ENCODE measurements at regions not wholly inside any gene's neighbourhood (a gene's known extent, or its start where the extent isn't known, plus 50 kb on each side); places are given as distances from the start of the nearest gene placed in this dataset.
A peak's percentile ranks its signal among the peaks of the same experiment; 100 is the strongest.

DNA sequence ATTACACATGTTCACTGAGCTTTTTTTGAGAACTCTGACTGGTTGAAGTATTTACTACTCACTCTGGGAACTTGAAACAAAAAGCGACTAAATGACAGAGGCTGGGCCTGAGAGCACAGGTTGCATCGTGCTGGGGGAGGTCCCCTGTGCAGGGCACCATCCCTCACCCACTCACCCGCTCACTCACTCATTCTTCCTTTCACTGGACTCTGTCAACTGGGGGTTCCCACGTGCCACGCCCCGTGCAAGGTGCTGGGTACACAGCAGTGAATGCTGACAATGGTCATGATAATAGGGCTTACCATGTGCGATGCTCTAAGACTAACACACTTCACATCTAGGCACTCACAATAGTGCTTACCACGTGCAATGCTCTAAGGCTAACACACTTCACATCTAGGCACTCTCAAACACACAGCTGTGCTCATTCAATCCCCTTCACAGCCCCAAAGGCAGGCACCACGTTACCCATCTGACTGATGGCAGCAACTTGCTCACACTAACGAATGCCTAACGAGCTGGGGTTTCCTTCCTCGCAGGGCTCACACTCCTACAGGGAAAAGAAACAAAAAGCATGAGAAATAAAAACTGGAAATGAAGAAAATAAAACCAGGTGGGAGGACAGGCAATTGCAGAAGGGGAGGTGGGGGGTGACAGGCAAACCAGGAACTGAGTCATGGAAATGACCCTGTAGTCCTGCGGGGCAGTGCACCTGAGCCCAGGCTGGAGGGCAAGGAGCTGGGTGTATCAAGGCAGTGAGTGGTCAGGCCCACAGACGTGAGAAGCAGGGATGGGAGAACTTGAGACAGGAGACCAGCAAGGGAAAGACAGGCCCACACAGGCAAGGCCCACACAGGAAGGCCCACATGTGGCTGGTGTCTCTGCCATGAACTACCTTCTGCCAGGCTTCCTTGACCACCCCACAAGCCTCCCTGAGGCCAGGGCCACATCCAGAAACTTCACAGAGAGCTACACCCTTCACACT, 147.0 kb upstream of the FAM20C start:
- Histone ChIP-seq H3K9me2 (no peaks in the 10 kb centered on the region), H3K27me3 (ENCODE audit: insufficient read depth) (peaks cover 43% of the 10 kb centered on the region), H2AFZ (ENCODE audit: low read depth) (no peak overlapping the region), H3K79me2 (ENCODE audit: insufficient read depth) (no peaks in the 10 kb centered on the region), H3K4me2 (no peak overlapping the region), H3K9me3 (no peaks in the 10 kb centered on the region), H3K27ac (ENCODE audit: low read depth in 2 of 2, low read length in 1 of 2) (peak overlapping the region in 1 of 2 experiments; percentile 16; a peak in 1 of 4 replicates), H4K20me1 (ENCODE audit: insufficient read depth) (no peaks in the 10 kb centered on the region), H3K9ac (no peak overlapping the region), H3K4me3 (ENCODE audit: low read depth in 2 of 2, low read length in 1 of 2) (no peak overlapping the region), H3K4me1 (ENCODE audit: control insufficient read depth in 1 of 2, insufficient read depth in 2 of 2, low read depth in 1 of 2, low read length in 1 of 2) (peaks cover 0 to 23% of the 10 kb centered on the region in 2 experiments; a peak in 1 of 4 replicates), H3F3A (replicated peaks; ENCODE audit: insufficient read depth) (no peaks in the 10 kb centered on the region), H3K36me3 (replicated peaks in 1 of 2; ENCODE audit: control insufficient read depth in 1 of 2, insufficient read depth in 2 of 2, low read length in 1 of 2) (no peaks in the 10 kb centered on the region)
- WGBS (ENCODE audit: low lambda C conversion rate), result 45% methylated on average over 14 of the region's 14 CpGs
- POLR2A ChIA-PET, result no interaction called here
- DNase-seq, result no peak
- CTCF ChIA-PET, result no interaction called here
- no peak for TF ChIP-seq GABPA (IDR thresholded peaks at IDR 0.05; ENCODE audit: low read depth)
- no peak for TF ChIP-seq MXI1 (IDR thresholded peaks at IDR 0.05; ENCODE audit: low read depth, low read length)
- no peak for TF ChIP-seq JUND (IDR thresholded peaks at IDR 0.05)
- no peak for TF ChIP-seq MEF2A (IDR thresholded peaks at IDR 0.05; ENCODE audit: borderline replicate concordance, low read depth)
- no peak for TF ChIP-seq USF2 (IDR thresholded peaks at IDR 0.05; ENCODE audit: borderline replicate concordance, low read depth, low read length)
- TF ChIP-seq RAD21 (IDR thresholded peaks at IDR 0.05; ENCODE audit: low read length), result no peak
- TF ChIP-seq RFX5 (IDR thresholded peaks at IDR 0.05; ENCODE audit: low read length), result no peak
- no peak for TF ChIP-seq TCF12 (IDR thresholded peaks at IDR 0.05)
- no peak for TF ChIP-seq ZBTB33 (IDR thresholded peaks at IDR 0.05; ENCODE audit: borderline replicate concordance, low read depth)
- no peak for TF ChIP-seq FOXJ3 (CRISPR knock-in tag; IDR thresholded peaks at IDR 0.05)
- no peak for TF ChIP-seq TEAD4 (IDR thresholded peaks at IDR 0.05; ENCODE audit: borderline replicate concordance, insufficient read depth)

- no peaks in the 10 kb centered on the region for H3K9me3 ChIP-seq
- no peak for DNase-seq
These were observed 146.1 kb upstream of the FAM20C start for GRCh38 chr7:46123-46829.

More at GRCh38 chr7:46123-46829, 146.1 kb upstream of the FAM20C start:
- no peak overlapping the region for H3K9ac ChIP-seq
- H3K27ac ChIP-seq (ENCODE audit: low read depth in 2 of 2, low read length in 1 of 2), result no peak overlapping the region; a peak in 1 of 4 replicates
- H3K4me3 ChIP-seq (ENCODE audit: low read depth in 2 of 2, low read length in 1 of 2), result no peak overlapping the region
- no peak for TF ChIP-seq YY1 (IDR thresholded peaks at IDR 0.05; ENCODE audit: low read depth)
- no peak for TF ChIP-seq POLR2AphosphoS5 (IDR thresholded peaks at IDR 0.05; ENCODE audit: low read depth, low read length)
- TF ChIP-seq TEAD4 (IDR thresholded peaks at IDR 0.05; ENCODE audit: borderline replicate concordance, insufficient read depth), result no peak
- TF ChIP-seq FOXM1 (IDR thresholded peaks at IDR 0.05; ENCODE audit: low read depth), result no peak
- ChIA-PET POLR2A (no interaction called here), CTCF (no interaction called here)
- peaks cover 42% of the 10 kb centered on the region for H3K27me3 ChIP-seq (ENCODE audit: insufficient read depth)
- H3K4me2 ChIP-seq, result no peak overlapping the region
- H3K36me3 ChIP-seq (replicated peaks in 1 of 2; ENCODE audit: control insufficient read depth in 1 of 2, insufficient read depth in 2 of 2, low read length in 1 of 2), result no peaks in the 10 kb centered on the region
- H3K4me1 ChIP-seq (ENCODE audit: control insufficient read depth in 1 of 2, insufficient read depth in 2 of 2, low read depth in 1 of 2, low read length in 1 of 2), result peaks cover 0 to 18% of the 10 kb centered on the region in 2 experiments; a peak in 1 of 4 replicates
- 33% methylated on average over 11 of the region's 11 CpGs for WGBS (ENCODE audit: low lambda C conversion rate)
- H4K20me1 ChIP-seq (ENCODE audit: insufficient read depth), result no peaks in the 10 kb centered on the region
- no peaks in the 10 kb centered on the region for H3F3A ChIP-seq (replicated peaks; ENCODE audit: insufficient read depth)
- H3K79me2 ChIP-seq (ENCODE audit: insufficient read depth), result no peaks in the 10 kb centered on the region
- H2AFZ ChIP-seq (ENCODE audit: low read depth), result no peak overlapping the region
- H3K9me2 ChIP-seq, result no peaks in the 10 kb centered on the region
